GM19467 (cell line): ENCODE measurements at regions not wholly inside any gene's neighbourhood (a gene's known extent, or its start where the extent isn't known, plus 50 kb on each side); places are given as distances from the start of the nearest gene placed in this dataset.

Source experiments
- ATAC-seq: cut with Tn5 transposase; IDR thresholded peaks from one replicate; pipeline ENCODE4 v1.9.1; 2021; ENCODE audit warnings: mild to moderate bottlenecking, moderate library complexity; ENCODE audit not compliant: unreplicated experiment

- no peak for ATAC-seq
Observed at GRCh38 chr2:4549666-4550210, 846.4 kb downstream of the DCDC2C start.

GRCh38 chr2:4551691-4552474, 848.5 kb downstream of the DCDC2C start:
- ATAC-seq = no peak

GRCh38 chr2:4553241-4553640, 849.9 kb downstream of the DCDC2C start:
- ATAC-seq = no peak

- no peak for ATAC-seq
Observed at GRCh38 chr2:4556135-4556896, 852.9 kb downstream of the DCDC2C start.

- ATAC-seq = no peak
Observed at GRCh38 chr2:4561196-4561595, 857.8 kb downstream of the DCDC2C start.

GRCh38 chr2:4576075-4576474, 872.7 kb downstream of the DCDC2C start:
- ATAC-seq = no peak

- no peak for ATAC-seq
Observed at GRCh38 chr2:4579977-4580376, 876.6 kb downstream of the DCDC2C start.

GRCh38 chr2:4585057-4585635, 881.8 kb downstream of the DCDC2C start:
- no peak for ATAC-seq

GRCh38 chr2:4588606-4589005, 885.2 kb downstream of the DCDC2C start:
- no peak for ATAC-seq

- no peak for ATAC-seq
Observed at GRCh38 chr2:4591261-4591660, 887.9 kb downstream of the DCDC2C start.

- ATAC-seq = no peak
Observed at GRCh38 chr2:4597400-4597799, 894.0 kb downstream of the DCDC2C start.

- ATAC-seq = no peak
Observed at GRCh38 chr2:4604767-4605166, 901.4 kb downstream of the DCDC2C start.

GRCh38 chr2:4618141-4618540, 914.8 kb downstream of the DCDC2C start:
- no peak for ATAC-seq

GRCh38 chr2:4618630-4619228, 915.4 kb downstream of the DCDC2C start:
- no peak for ATAC-seq

- ATAC-seq = no peak
Observed at GRCh38 chr2:4628998-4629501, 925.7 kb downstream of the DCDC2C start.

- ATAC-seq = no peak
Observed at GRCh38 chr2:4635289-4635688, 931.9 kb downstream of the DCDC2C start.

GRCh38 chr2:4653991-4654390, 950.6 kb downstream of the DCDC2C start:
- no peak for ATAC-seq

GRCh38 chr2:4656326-4656725, 953.0 kb downstream of the DCDC2C start:
- ATAC-seq = no peak

- ATAC-seq = no peak
Observed at GRCh38 chr2:4662161-4662779, 958.9 kb downstream of the DCDC2C start.

- ATAC-seq = no peak
Observed at GRCh38 chr2:4668381-4668780, 965.0 kb downstream of the DCDC2C start.

GRCh38 chr2:4670331-4670730, 967.0 kb downstream of the DCDC2C start:
- ATAC-seq = no peak
